ENCODE measurements at regions not wholly inside any gene's neighbourhood (a gene's known extent, or its start where the extent isn't known, plus 50 kb on each side); places are given as distances from the start of the nearest gene placed in this dataset.

GRCh38 chr2:66794070-66794469, 359.1 kb downstream of the MEIS1 start:
- H3K9me3 Mint-ChIP-seq = peaks cover 0 to 2% of the 10 kb centered on the region in 2 experiments; a peak in 2 of 5 replicates
- Histone ChIP-seq H3K23ac (ENCODE audit: insufficient read length, low read depth, low read length) (no peak overlapping the region), H3T11ph (ENCODE audit: low read length) (no peak overlapping the region), H2BK5ac (ENCODE audit: insufficient read length, low read length) (no peak overlapping the region), H2BK20ac (ENCODE audit: low read depth, low read length, poor library complexity, severe bottlenecking) (no peak overlapping the region), H3K4me2 (ENCODE audit: insufficient read depth, insufficient read length, low read length) (no peak overlapping the region), H2BK15ac (ENCODE audit: low read depth, low read length) (no peak overlapping the region), H3K14ac (ENCODE audit: insufficient read depth, low read length) (no peak overlapping the region), H4K5ac (ENCODE audit: insufficient read length, low read depth, low read length) (no peak overlapping the region), H3K4me1 (ENCODE audit: insufficient read depth, low read length) (no peaks in the 10 kb centered on the region), H3K56ac (ENCODE audit: insufficient read length, low read depth, low read length) (no peak overlapping the region), H3K23me2 (ENCODE audit: insufficient read length, low read depth, low read length, poor library complexity, severe bottlenecking) (no peaks in the 10 kb centered on the region), H4K91ac (ENCODE audit: insufficient read length, low read depth, low read length) (no peak overlapping the region), H3K9me3 (ENCODE audit: control insufficient read depth, low read depth, low read length) (no peaks in the 10 kb centered on the region), H3K79me1 (ENCODE audit: insufficient read depth, low read depth, low read length, poor library complexity, severe bottlenecking) (no peaks in the 10 kb centered on the region), H2BK12ac (ENCODE audit: insufficient read length, low read depth, low read length) (no peak overlapping the region), H3K4ac (ENCODE audit: low read depth, low read length) (no peak overlapping the region), H3K27me3 (ENCODE audit: insufficient read depth, low read length) (no peaks in the 10 kb centered on the region), H3K9ac (ENCODE audit: extremely low read depth, insufficient read length, low read length) (no peak overlapping the region), H2AK5ac (ENCODE audit: insufficient read length, low read length) (no peak overlapping the region), H3K18ac (ENCODE audit: insufficient read length, low read depth, low read length) (no peak overlapping the region), H2AFZ (ENCODE audit: low read length) (no peak overlapping the region), H2BK120ac (ENCODE audit: low read depth, low read length, poor library complexity, severe bottlenecking) (no peak overlapping the region), H4K20me1 (ENCODE audit: control insufficient read depth, insufficient read depth, insufficient read length) (no peaks in the 10 kb centered on the region), H3K79me2 (ENCODE audit: insufficient read depth, low read length) (no peaks in the 10 kb centered on the region), H4K8ac (replicated peaks; ENCODE audit: insufficient read length, low read depth, low read length) (no peak overlapping the region), H3K27ac (ENCODE audit: insufficient read length, low read depth, low read length) (no peak overlapping the region)
- no peaks in the 10 kb centered on the region; the same call in 1 of the 2 replicates for H3K27me3 Mint-ChIP-seq (ENCODE audit: low read depth)
- peaks cover 0 to 2% (median 0%) of the 10 kb centered on the region in 3 experiments; a peak in 1 of 7 replicates for H3K36me3 Mint-ChIP-seq (ENCODE audit: insufficient read depth in 1 of 3, low read depth in 3 of 3)
- H3K4me1 Mint-ChIP-seq = no peaks in the 10 kb centered on the region
- no CpG with 5 or more reads among the region's 8 CpGs for WGBS (ENCODE audit: extremely low coverage, insufficient read length, low lambda C conversion rate)
- no peak overlapping the region for H3K4me3 Mint-ChIP-seq
- no peak for TF ChIP-seq CTCF (conservative IDR thresholded peaks at IDR 0.05)
- DNase-seq = no peak
- H3K27ac Mint-ChIP-seq = no peak overlapping the region

Measured in H9 (cell line).